ENCODE measurements at regions not wholly inside any gene's neighbourhood (a gene's known extent, or its start where the extent isn't known, plus 50 kb on each side); places are given as distances from the start of the nearest gene placed in this dataset.
A peak's percentile ranks its signal among the peaks of the same experiment; 100 is the strongest.

GRCh38 chr1:234997896-234998741 is 130.5 kb downstream of the TOMM20 start:
- TF ChIP-seq FOXJ3 (CRISPR knock-in tag; IDR thresholded peaks at IDR 0.05; ENCODE audit: borderline replicate concordance) = no peak
- TF ChIP-seq CTCF (CRISPR knock-in tag; IDR thresholded peaks at IDR 0.05) = 0 out of 2 replicates have a peak, but pooled peaks have one; percentile 20
